ENCODE measurements at regions not wholly inside any gene's neighbourhood (a gene's known extent, or its start where the extent isn't known, plus 50 kb on each side); places are given as distances from the start of the nearest gene placed in this dataset.

DNA sequence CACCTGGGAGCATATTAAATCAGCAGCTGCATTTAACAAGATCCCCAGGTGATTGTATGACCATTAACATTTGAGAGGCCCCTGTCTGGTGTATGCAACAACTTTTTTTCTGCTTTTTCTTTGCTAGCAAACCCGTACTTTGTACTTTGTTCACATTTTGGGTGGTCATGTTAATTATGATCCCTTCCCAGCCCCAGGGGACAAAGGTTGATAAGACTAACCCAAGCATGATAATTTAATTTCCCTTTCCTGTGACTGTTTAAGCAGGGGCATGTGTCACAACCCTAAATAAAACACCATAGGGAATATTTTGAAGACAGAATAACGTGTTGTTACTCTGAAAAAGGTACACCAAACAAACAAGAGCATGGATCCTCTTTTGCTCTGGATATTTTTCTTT is 332.0 kb downstream of the PCDH18 start:
- no peak for DNase-seq (ENCODE audit: low read depth)

GRCh38 chr4:137198791-137199190 is 333.5 kb downstream of the PCDH18 start:
- DNase-seq (ENCODE audit: low read depth) = no peak

GRCh38 chr4:137194670-137195069 is 337.6 kb downstream of the PCDH18 start:
- no peak for DNase-seq (ENCODE audit: low read depth)

DNA sequence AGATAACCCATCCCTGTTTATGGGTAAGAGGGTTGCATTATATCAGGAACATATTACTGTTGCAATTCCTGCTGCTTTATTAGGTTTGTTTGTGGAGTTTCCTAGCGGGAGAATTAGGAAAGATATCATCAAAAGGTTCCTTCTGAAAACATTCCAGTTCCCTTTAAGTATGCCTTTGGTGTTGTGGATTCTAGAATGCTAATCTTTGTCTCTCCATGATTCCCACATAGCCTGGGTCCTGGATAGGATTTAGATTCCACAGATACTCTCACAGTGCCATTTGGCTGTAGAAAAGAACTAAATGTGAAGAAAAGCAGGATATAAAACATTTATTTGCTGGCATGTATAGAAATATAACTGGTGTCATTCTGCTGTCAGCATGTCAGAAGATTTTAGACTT is 338.7 kb downstream of the PCDH18 start:
- no peak for DNase-seq (ENCODE audit: low read depth)

DNA sequence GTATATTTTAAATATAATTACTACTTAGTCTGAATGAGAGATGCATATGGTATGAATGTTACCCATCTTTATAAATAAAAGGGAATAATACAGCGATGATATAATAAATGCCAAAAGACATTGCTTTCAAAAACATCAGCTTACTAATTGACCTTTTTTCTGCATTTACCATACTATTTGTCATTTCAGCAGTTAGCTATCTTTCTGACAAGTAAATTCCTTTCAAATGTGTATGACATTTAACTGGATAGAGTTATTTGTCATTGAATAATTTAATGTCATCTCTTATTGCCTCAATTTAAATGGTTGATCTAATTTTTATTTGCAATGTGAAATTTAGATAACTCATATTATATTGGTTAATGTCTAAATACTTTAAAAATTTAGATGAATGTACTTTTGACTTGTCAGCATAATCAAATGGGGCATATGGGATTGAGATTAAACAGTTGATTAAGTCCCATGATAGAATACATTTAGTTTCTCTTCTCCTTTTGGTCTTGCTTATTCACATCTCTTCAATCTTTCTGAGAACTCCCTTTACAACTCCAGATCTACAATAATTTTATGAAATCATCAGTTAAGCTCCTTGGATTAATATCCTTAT is 350.9 kb downstream of the PCDH18 start:
- no peak for DNase-seq (ENCODE audit: low read depth)

DNA sequence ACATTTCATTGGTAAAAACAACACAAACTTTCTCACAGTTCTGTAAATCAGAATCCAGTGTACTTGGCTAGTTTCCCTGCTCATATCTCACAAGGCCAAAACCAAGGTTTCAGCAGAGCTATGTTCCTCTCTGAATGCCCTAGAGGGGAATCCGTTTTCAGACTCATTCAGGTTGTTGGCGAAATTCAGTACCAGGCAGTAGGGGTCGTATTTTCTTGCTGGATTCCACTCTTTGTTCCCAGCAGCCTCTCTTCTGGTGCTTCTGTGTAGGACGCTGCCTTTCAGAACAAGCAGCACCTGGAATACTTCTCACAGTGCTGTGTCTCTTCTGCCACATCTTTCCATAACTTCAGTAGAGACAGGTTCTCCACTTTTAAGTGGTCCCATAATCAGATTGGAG is 351.9 kb downstream of the PCDH18 start:
- no peak for DNase-seq (ENCODE audit: low read depth)

- DNase-seq (ENCODE audit: low read depth) = no peak
Measured at GRCh38 chr4:137156807-137157206, 375.5 kb downstream of the PCDH18 start.

- peak; percentile 63 for DNase-seq (ENCODE audit: low read depth)
Measured at GRCh38 chr4:137156054-137156453, 376.2 kb downstream of the PCDH18 start.

- no peak for DNase-seq (ENCODE audit: low read depth)
Measured at GRCh38 chr4:137131201-137131600, 401.1 kb downstream of the PCDH18 start.

DNA sequence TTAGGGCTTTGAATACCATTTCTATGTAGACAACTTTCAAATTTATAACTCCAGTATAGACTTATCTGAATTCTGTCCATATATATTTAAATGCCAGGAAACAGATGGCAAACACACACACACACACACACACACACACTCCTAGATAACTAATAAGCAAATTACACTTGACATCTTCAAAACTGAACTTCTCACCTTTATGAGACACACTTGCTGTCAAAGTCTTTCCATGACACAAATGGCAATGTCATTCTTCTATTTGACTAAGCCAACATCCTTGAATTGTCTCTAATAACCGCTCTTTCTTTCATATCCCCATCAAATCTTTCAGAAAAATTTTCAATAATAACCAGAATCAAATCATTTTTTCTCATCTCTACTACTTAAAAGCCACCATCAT is 402.4 kb downstream of the PCDH18 start:
- DNase-seq (ENCODE audit: low read depth) = no peak

- DNase-seq (ENCODE audit: low read depth) = no peak
Measured at GRCh38 chr4:137129441-137129840, 402.9 kb downstream of the PCDH18 start.

- DNase-seq (ENCODE audit: low read depth) = peak; percentile 14
Measured at GRCh38 chr4:137125011-137125410, 407.3 kb downstream of the PCDH18 start.

- peak; percentile 44 for DNase-seq (ENCODE audit: low read depth)
Measured at GRCh38 chr4:137124278-137124932, 407.9 kb downstream of the PCDH18 start.

GRCh38 chr4:137122876-137123275 is 409.4 kb downstream of the PCDH18 start:
- DNase-seq (ENCODE audit: low read depth) = no peak

- no peak for DNase-seq (ENCODE audit: low read depth)
Measured at GRCh38 chr4:137116144-137116543, 416.1 kb downstream of the PCDH18 start.

- DNase-seq (ENCODE audit: low read depth) = no peak
Measured at GRCh38 chr4:137106733-137107132, 425.6 kb downstream of the PCDH18 start.

- no peak for DNase-seq (ENCODE audit: low read depth)
Measured at GRCh38 chr4:137106287-137106686, 426.0 kb downstream of the PCDH18 start.

DNA sequence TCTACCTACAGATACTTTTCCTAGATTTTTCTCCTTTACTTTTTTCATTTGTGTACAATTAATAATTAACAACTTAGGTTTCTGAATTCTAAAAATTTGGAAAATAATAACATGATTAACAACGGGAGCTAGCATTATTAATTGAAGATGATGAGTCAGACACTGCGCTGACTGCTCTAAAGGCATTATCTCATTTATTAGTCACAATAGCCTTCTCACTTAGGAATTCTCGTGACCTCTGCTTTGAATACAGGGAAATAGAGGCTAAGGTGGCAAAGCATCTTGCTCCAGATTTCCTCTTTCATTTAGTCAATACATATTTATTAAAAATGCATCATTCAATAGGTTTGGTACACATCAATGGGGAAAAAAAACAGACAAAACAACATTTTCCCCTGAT is 441.3 kb downstream of the PCDH18 start:
- DNase-seq (ENCODE audit: low read depth) = no peak

- no peak for DNase-seq (ENCODE audit: low read depth)
Measured at GRCh38 chr4:137083571-137084135, 448.6 kb downstream of the PCDH18 start.

DNA sequence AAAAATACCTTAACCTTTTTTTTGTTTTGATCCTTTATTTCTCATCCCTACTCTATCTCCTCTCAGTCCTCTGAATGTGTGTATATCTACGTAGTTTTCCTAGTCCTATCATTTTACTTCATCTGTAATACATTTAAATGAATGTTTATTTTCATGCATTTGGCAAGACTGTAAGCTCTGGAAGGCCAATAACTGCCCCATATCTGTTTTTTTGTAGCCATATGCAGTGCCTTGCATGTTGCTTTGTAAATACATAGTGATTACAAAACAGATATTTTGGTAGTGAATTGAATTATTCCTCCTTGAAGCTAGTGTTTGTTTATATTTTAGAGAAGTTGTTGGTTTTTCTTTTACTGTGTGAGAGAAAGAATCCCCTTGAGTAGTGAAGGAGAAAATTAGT is 450.2 kb downstream of the PCDH18 start:
- no peak for DNase-seq (ENCODE audit: low read depth)

DNA sequence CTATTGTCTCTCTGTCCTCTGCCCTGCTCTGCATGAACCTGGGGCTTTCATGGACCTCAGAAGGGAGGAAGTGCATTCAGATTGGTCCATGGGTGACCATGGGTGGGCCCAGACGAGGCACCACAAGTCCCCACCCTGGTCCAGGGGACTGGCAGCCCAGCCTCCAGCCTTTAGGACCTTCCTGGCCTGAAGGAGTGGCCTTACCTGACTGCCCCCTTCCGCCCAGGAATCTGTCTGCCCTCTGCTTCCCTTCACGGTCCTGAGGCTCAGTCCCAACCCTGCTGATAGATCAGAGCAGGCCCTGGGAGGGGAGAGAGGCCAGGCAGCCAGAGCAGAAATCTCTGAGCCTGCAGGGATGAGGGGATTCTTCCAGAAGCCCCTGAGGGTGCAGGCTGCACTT is 455.4 kb downstream of the PCDH18 start:
- DNase-seq (ENCODE audit: low read depth) = no peak

- DNase-seq (ENCODE audit: low read depth) = no peak
Measured at GRCh38 chr4:137075586-137075985, 456.7 kb downstream of the PCDH18 start.

DNA sequence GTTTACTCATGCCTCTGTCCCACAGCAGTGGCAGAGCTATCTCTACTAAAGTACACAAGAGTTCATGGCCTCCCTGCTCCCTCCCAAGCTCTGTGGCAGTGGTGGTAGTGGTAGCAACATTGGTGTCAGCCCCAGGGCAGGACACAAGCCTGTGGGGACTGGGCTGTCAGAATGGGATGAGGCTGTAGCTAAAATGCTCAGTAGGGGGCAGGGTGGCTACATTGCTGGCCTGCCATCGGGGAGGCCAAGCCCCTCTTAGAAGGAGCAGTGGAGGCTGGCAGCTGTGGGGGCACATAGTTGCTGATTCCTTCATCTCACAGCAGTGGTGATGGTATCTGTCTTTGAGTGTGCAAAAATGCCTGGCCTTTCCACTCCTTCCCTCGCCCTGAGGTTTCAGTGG is 461.7 kb downstream of the PCDH18 start:
- no peak for DNase-seq (ENCODE audit: low read depth)

GRCh38 chr4:137069473-137069872 is 462.8 kb downstream of the PCDH18 start:
- DNase-seq (ENCODE audit: low read depth) = no peak

All from non-pigmented ciliary epithelial cell (primary cell).